PC-3 (cell line): ENCODE measurements at regions not wholly inside any gene's neighbourhood (a gene's known extent, or its start where the extent isn't known, plus 50 kb on each side); places are given as distances from the start of the nearest gene placed in this dataset.

Source experiments
- CTCF ChIP-seq: fragments of 300-600 bp; sonication (generic); conservative IDR thresholded peaks from 2 replicates; pipeline ENCODE4 v1.5.1; 2017; ENCODE audit warnings: antibody characterized with exemption, low read depth, mild to moderate bottlenecking, low read length
- EZH2 ChIP-seq: fragments of 300-600 bp; sonication (generic); IDR thresholded peaks from one replicate; pipeline ENCODE4 v1.6.1; 2017; ENCODE audit warnings: antibody characterized with exemption, mild to moderate bottlenecking, low read length; ENCODE audit not compliant: unreplicated experiment
- EZH2phosphoT487 ChIP-seq: fragments of 300-600 bp; sonication (generic); IDR thresholded peaks from 2 replicates; pipeline ENCODE4 v1.6.1; 2018; ENCODE audit warnings: mild to moderate bottlenecking, antibody characterized with exemption, low read length, borderline replicate concordance

GRCh38 chr12:30825341-30825740 lies 70.6 kb upstream of the CAPRIN2 start:
- TF ChIP-seq CTCF: no peak
- no peak for TF ChIP-seq EZH2
- TF ChIP-seq EZH2phosphoT487: no peak
